ENCODE measurements at regions not wholly inside any gene's neighbourhood (a gene's known extent, or its start where the extent isn't known, plus 50 kb on each side); places are given as distances from the start of the nearest gene placed in this dataset.

GRCh38 chr7:23963461-23964165, 253.6 kb downstream of the STK31 start (continued):
- TF ChIP-seq RAD21 (IDR thresholded peaks at IDR 0.05; ENCODE audit: low read depth) (no peak), POLR2A (IDR thresholded peaks at IDR 0.05; ENCODE audit: borderline replicate concordance, extremely low read depth, insufficient read depth, insufficient read length) (no peak), EGR1 (IDR thresholded peaks at IDR 0.05; ENCODE audit: low read depth) (no peak), TCF7L2 (IDR thresholded peaks at IDR 0.05; ENCODE audit: borderline replicate concordance, extremely low read depth, insufficient read depth, insufficient read length) (no peak), EZH2phosphoT487 (IDR thresholded peaks at IDR 0.05; ENCODE audit: borderline replicate concordance) (no peak), JUND (IDR thresholded peaks at IDR 0.05) (no peak), POLR2AphosphoS5 (IDR thresholded peaks at IDR 0.05; ENCODE audit: low read depth, low read length) (no peak)

- H3K4me1 ChIP-seq (ENCODE audit: control insufficient read depth in 1 of 2, insufficient read depth in 2 of 2, low read length in 2 of 2): no peaks in the 10 kb centered on the region
- no peaks in the 10 kb centered on the region for H3K27me3 ChIP-seq (ENCODE audit: insufficient read depth, low read length)
- ATAC-seq: no peak
Measured at GRCh38 chr7:23964715-23965114, 254.7 kb downstream of the STK31 start.

More at GRCh38 chr7:23964715-23965114, 254.7 kb downstream of the STK31 start:
- H4K20me1 ChIP-seq (ENCODE audit: insufficient read depth): no peaks in the 10 kb centered on the region
- no peak overlapping the region for H3K4me3 ChIP-seq (replicated peaks in 1 of 2; ENCODE audit: low read depth in 1 of 2, low read length in 2 of 2)
- no TSS peak for BruUV-seq (replicated peaks)
- RAD21 ChIA-PET (ENCODE audit: low non-redundant PET in 1 of 2, low total read pairs in 2 of 2, uncharacterized antibody in 2 of 2, unreplicated experiment in 2 of 2): no interaction called here
- intact Hi-C loops (cut with micrococcal nuclease): no loop called here
- no peaks in the 10 kb centered on the region for H3K36me3 ChIP-seq (ENCODE audit: control insufficient read depth in 1 of 2, insufficient read depth in 2 of 2, low read length in 2 of 2)
- no peak overlapping the region for H3K27ac ChIP-seq (ENCODE audit: low read depth, low read length)
- H3K4me2 ChIP-seq (ENCODE audit: low read length): no peak overlapping the region
- H3K9me3 ChIP-seq (ENCODE audit: control insufficient read depth in 1 of 2, insufficient read depth in 1 of 2, low read depth in 1 of 2, low read length in 2 of 2): no peaks in the 10 kb centered on the region
- no peak for DNase-seq (ENCODE audit: low read depth, low spot score)
- CTCF ChIA-PET: no interaction called here
- POLR2A ChIA-PET: no interaction called here
- no peak overlapping the region for H2AFZ ChIP-seq (ENCODE audit: low read depth, low read length, poor library complexity, severe bottlenecking)
- no peak overlapping the region for H3K9ac ChIP-seq (ENCODE audit: low read length)
- TF ChIP-seq TCF7L2 (IDR thresholded peaks at IDR 0.05; ENCODE audit: borderline replicate concordance, extremely low read depth, insufficient read depth, insufficient read length) (no peak), EZH2 (IDR thresholded peaks at IDR 0.05) (no peak), SIN3A (IDR thresholded peaks at IDR 0.05; ENCODE audit: low read depth) (no peak), CEBPB (IDR thresholded peaks at IDR 0.05; ENCODE audit: low read depth) (no peak), YY1 (IDR thresholded peaks at IDR 0.05; ENCODE audit: extremely low read depth, insufficient replicate concordance, low read depth, low read length) (no peak), ZNF274 (IDR thresholded peaks at IDR 0.05; ENCODE audit: low read depth, low read length) (no peak), SP1 (IDR thresholded peaks at IDR 0.05; ENCODE audit: low read depth) (no peak), POLR2AphosphoS5 (IDR thresholded peaks at IDR 0.05; ENCODE audit: low read depth, low read length) (no peak), ATF3 (IDR thresholded peaks at IDR 0.05) (no peak), ELF1 (IDR thresholded peaks at IDR 0.05; ENCODE audit: borderline replicate concordance, low read depth) (no peak), POLR2A (IDR thresholded peaks at IDR 0.05; ENCODE audit: borderline replicate concordance, extremely low read depth, insufficient read depth, insufficient read length) (no peak), CBX3 (IDR thresholded peaks at IDR 0.05; ENCODE audit: low read depth) (no peak), EGR1 (IDR thresholded peaks at IDR 0.05; ENCODE audit: low read depth) (no peak), REST (IDR thresholded peaks at IDR 0.05; ENCODE audit: low read depth) (no peak), ZBTB33 (IDR thresholded peaks at IDR 0.05; ENCODE audit: extremely low read depth, insufficient replicate concordance, low read length) (no peak), RAD21 (IDR thresholded peaks at IDR 0.05; ENCODE audit: low read depth) (no peak), EZH2phosphoT487 (IDR thresholded peaks at IDR 0.05; ENCODE audit: borderline replicate concordance) (no peak)
- H3K79me2 ChIP-seq (ENCODE audit: insufficient read depth, low read length): no peaks in the 10 kb centered on the region
- H3K9me2 ChIP-seq (ENCODE audit: insufficient read depth): no peaks in the 10 kb centered on the region
